RKO (cell line): ENCODE measurements at regions not wholly inside any gene's neighbourhood (a gene's known extent, or its start where the extent isn't known, plus 50 kb on each side); places are given as distances from the start of the nearest gene placed in this dataset.

Experiments used
- DNase-seq: peaks from one replicate; pipeline ENCODE4 v3.0.0-alpha.2; 2016; ENCODE audit warnings: low spot score

DNA sequence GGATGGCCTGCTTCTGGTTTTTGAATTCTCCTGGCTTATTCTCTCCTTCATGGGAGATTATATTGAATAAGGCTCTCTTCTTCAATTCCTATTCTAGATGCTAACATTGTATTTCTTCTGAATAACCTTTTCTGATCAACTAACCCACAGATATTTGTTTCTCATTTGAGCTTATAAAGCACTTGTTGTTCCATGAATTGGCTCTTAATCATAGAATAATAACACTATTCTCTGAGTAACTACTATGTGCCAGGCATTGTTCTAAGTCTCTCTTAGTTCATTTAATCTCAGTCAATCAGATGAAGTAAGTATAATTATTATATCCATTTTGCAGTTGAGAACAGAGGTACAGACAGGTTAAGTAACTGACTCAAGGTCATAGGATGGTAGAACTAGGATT is 136.3 kb upstream of the MLIP start:
- no peak for DNase-seq

DNA sequence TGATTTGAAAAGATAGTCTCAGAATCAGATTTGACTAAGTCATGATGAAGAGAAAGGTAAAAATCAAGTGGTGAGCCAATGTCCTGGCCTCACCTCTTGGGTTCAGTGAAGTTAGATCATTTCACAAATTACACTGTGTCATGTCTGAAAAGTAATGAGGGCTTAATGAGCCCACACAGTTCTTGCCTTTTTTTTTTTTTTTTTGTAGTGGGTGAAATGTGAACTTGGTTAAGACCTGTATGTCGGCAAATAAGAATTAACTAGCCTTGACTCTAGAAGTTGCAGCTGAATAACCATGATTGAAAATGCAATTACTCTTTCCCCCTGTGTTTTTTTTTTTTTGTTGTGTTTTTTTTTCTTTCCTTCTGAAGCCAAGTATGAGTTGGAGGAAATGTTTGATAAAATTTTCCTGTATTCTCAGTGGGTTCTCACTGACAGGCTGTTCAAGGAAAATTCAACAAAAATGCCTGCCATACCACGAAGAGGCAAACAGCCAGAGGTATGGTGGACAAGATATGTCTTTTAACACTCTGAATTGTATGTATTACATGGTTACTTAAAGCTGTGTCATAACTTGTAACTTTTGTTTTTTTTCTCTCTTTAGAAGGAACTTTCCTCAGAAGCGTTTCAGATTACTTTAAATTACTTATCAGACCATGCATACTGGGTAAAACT is 135.2 kb upstream of the MLIP start:
- DNase-seq: no peak

DNA sequence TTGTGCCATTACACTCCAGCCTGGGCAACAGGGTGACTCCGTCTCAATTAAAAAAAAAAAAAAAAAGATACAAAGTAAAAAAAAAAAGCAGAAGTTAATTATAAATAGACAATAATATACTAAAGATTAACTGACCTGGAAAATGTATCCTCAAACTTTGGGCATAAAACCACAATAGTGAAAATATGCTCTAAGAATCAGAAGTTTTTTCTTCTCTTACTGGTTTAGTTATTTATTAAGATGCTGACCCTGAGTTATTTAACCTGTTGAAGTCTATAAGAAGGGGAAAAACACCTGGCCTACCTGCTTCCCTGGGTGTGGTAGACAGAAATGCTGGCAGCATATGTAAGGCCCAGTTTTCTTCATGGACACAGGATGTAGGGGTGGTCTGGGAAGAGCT is 133.7 kb upstream of the MLIP start:
- DNase-seq: no peak

DNA sequence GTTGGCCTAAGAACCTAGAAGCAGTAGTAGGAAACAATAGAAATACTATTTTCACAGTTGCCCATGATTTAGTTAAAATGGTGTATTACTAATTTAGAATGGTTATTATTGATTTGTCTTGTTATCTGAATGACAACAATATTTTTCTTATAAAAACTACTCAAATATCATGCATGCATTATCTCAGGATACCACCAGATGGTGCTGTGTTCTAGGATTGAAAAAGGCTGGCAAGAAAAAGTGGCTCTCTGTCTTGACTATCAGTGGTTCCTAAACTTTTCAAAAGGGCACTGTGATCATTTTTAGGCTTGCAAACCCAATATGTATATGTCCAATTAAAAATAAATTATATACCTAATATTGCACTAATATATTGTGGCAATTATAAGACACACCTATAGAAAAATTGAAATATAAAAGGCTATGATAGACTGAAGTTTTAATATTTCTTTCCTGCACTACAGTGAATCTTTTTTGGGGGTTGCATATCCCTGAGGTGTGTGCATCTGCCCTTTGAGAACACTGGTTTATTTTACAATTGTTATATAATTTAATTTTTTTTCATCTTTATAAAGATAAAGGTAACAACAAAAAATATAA is 131.7 kb upstream of the MLIP start:
- peak; percentile 56 for DNase-seq

DNA sequence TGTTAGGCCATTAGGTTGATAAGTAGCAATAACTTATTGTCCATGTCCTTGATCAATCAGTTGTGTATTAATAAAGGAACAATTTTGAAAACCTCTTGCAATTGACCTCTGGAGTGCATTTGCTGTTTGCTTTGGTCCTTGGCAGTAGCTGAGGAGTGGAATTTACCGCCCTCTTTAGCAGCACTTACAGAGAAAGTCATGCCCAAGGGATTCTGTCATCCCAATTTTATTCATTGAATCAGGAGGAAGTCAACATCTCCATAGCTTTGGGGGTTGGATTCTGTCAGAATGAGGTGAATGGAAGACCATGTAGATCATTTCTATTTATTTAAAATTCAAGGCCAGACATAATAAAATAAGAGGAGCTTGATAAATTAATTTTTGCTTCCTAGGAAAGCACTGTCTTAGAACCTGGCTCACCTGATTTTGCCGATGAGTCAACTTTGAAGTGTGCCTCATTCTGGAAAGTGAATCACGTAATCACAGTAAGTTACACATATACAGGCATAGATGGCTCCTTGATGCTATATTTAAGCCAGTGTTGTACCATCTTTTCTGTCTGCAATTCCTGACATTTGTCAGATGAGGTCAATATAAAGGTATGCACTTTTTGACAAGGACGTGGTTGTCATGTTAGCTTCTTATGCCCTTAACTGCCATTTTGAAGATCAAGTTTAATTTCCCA is 128.7 kb upstream of the MLIP start:
- DNase-seq: peak; percentile 21

DNA sequence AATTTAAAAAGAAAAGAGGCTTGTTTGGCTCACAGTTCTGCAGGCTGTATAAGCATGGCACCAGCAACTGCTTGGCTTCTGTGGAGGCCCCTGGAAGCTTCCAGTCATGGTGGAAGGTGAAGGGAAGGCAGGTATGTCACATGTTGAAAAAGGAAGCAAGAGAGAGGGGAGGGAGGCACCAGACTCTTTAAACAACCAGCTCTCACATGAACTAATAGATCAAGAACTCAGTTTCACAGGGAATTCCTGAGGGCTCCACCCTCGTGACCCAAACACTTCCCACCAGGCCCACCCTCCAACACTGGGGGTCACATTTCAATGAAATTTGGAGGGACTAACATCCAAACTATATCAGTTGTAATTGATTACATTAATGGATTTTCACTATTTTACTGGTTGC is 127.9 kb upstream of the MLIP start:
- no peak for DNase-seq

DNA sequence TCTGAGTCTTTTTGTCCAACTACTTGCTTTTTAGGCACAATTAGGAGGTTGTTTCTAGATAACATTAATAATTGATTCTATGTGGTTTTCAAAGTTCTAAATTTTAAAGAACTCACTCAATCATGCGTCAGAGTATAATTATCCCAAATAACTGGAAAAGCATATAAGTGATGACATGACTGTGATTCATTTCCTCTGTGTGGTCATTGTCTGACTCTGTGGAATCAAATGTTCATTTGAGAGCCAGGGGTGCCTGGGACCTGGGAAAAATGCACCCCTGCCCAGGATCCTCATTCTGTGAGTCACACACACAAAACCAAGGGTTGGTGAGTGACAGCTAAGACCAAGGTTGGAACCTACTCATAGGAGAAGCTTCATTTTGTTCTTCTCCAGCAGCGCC is 127.1 kb upstream of the MLIP start:
- DNase-seq: peak; percentile 86

DNA sequence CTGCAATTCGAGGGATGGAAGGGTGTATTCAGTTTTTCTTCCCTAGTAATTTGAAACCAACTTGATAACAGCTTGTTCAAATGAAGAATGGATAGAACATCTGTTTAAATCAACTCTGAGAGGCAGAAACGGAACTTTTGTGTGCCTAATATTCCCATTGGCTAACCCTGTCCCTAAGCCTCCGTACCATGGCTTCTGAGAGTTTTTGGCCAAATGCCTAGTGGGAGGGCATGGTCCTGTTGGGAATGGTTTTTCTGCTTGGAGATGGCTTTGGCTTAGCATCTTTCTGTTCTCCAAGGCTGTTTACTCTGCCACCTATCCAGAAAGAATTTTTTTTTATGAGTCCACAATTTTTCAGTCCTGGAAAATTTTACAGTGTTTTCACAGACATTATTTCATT is 126.7 kb upstream of the MLIP start:
- no peak for DNase-seq

DNA sequence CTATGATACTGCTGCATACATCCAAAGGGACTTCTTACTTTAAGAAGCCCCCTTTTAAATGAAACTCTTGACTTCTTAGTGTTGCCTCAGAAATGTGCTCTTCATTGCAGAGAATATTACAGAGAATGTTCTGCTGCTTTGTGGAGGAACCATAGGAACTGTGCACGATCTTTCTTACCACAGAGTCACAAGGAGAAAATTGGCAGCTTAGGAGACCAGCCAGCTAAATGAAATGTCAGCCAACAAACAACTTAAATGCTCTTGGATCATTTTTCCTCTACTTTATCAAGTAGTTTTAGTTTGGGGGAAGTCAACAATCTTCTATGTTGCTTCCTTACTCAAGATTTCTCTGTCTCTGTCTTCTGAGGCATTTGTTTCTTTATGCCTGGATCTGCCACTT is 125.9 kb upstream of the MLIP start:
- no peak for DNase-seq

DNA sequence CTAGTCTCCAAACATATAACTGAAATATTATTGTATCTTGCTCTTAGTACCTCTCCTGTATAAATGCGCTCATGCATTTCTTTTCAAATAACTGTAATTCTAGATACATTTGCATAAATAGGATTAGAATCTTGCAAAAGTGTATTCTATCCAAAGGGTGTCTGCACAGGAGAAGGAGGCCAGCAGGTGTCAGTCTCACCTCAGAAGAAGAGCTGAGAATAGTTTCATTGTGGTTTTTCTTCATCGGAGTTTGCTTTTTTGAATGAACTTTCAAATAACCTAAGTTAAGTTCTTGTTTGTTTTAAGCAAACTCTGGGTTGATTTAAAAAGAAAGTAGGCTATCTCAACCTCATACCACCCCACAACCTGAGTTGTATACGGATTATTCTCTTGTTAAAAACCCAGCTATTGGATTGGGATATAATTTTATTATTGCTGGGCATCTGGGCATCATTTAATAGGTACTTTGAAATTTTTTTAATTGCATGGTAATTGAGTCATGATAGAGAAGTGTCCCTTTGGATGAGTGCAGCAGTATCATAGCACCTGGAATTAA is 125.0 kb upstream of the MLIP start:
- DNase-seq: peak; percentile 49

DNA sequence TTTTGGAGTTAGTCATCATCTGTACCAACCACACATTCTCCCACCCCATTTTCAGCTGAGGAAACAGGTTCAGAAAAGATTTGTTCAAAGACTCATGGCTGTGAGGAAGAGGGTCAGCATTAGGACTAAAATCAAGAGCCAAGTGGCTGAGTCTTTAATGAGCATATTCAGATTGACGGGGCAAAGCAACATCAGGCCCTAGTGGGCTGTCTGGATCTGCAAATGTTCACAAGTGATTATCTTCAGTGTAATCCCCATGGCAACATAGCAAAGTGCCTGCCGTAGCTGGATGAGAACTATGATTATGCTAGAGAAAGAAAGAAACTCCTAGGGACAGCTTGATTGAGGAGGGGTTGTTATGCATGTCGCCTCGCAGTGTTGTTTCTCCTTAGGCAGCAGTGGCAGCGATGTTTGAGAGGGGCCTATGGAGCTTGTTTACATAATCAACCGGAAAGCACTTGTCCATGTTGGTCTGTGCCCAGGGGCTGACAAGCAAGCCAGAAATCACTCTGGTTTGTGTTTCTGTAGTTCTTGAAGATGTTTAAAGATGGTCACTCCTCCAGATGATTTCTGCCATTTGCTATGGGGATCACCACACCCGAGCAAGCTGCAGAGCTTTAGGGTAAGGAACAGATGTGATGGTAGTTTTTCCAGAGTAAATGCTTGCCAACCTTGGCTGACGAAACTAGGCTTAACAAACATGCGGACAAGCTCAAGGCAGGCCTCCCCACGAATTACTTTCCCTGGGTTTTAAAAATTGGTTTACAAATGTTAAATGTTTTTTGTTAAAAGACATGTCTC is 124.3 kb upstream of the MLIP start:
- no peak for DNase-seq

DNA sequence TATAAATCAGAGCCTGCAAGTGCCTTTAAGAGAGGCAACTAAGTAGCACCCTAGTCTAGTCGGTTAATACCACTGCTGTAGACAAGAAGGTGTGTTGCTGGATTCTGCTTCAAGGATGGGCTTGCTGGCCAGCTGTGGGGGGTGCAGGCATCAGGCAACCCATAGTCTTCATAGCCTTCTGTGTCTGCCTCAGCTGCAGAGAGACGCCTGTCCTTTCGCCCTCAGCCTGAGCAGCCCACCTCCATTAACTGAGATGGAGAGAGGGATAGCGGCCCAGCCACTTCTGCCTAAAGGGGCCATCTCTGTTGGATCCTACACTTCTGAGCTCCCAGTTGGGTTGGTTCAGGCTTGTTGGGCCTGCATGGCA is 123.7 kb upstream of the MLIP start:
- no peak for DNase-seq

DNA sequence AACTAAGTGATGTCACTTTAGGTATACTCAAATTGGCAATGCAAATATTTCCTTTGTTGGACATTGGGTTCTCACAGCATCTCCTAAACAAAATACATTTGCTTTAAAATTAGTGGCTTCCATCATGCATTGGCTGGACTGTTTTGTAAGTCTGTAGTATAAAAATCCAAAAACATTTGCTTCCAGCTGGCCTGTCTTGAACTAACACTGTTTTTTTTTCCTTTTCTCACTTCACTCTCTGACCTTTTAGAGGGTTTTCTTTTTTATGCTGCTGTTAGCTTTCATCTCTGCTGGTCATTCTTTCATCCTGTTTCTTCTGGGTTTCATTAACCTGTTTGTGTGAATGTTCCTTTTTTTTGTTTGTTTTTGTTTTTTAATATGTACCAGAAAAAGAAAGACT is 121.7 kb upstream of the MLIP start:
- DNase-seq: no peak

DNA sequence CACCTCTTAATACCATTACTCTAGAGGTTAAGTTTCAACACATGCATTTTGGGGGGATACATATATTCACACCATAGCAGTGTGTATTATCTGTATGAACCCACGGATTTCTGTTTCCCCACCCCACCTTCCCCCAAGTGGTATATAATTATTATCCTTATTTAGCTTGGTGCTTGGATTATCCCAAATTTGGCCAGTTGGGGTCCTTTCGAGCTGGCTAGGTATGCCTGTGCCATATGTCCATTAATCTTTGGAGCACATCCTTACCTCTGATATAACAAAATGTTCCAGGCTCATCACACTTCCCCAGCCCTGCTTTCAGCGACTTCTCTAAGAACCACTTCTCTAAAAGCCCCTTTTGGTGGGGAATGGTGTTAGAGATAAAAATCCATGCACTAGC is 118.7 kb upstream of the MLIP start:
- no peak for DNase-seq

DNA sequence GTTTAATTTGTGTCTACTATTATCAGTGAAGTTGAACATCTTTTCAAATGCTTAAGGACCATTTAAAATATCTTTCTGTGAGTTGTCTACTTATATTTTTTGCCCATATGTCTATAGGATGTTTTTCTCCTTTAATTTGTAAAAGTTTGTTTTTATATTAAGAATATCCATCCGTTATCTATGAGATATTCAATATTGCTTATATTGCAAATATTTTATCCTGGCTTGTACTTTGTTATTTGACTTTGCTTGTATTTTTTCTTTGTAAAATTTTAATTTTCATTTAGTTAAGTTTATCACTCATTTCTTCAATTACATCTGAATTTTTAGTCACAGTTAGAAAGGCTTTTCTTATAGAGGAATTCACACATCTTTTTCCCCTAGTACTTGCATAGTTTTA is 117.0 kb upstream of the MLIP start:
- DNase-seq: no peak

DNA sequence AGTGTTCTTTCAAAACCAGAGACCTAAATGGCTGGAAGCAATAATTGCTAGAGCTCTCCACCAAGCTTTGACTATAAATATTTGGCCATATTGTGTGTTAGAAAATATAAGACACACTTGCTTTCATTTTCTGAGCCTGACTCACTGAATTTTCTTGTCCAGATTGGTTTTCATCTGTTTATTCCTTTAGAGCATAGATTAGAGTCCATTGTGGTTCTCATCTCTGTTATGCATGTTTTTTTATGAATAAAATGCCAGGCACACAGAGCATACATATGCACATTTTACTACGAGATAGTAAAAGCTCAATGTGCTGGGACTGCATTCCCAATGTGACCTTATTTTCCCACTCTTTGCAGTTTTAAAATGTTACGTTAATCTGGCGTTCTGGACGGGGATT is 115.3 kb upstream of the MLIP start:
- no peak for DNase-seq

DNA sequence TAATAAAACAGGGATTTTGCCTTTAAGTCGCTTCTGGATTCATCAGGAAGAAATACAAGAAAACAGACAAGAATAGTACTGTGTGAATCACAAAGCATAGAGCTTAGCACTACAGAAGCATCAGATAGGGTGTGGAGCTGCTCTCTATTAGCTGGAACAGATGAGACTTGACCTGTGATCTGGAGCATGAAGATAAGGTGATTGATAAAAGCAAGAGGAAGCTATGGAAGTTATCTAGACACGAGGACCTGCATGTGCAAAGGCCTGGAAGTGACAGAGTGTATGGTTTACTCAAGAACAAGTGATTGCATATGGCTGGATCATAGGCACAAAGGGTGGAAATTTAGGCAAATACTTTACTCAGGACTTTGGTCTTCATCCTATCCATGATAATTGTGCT is 112.9 kb upstream of the MLIP start:
- DNase-seq: no peak

DNA sequence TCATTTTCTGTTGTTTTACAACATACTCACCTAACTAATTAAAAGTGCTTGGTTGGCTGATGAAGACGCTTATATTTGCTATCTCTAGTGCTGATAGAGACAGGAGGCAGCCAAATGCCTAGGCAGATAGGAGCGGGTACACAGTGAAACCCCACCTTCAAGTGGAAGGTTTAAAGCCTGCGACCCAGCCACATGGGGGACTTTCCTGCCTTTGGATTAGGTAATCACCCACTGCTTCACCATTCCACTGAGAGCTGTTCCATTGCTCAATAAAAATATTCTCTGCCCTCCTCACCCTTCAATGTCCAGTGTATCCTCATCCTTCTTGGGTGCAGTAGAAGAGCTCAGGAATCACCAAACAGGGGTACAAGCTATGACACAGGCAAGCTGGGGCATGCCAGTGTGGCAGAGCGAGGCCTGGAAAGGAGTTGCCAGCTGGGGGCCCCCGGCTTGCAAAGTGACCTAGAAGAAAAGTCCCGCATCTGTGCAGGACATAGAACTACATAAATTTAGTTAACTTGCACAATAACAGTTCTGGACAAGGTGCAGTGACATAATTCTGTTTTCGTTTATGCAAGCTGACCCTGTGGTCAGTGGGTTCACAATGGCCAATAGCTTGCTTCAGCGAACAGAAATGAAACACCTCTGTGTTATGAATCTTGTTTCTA is 112.0 kb upstream of the MLIP start:
- no peak for DNase-seq

DNA sequence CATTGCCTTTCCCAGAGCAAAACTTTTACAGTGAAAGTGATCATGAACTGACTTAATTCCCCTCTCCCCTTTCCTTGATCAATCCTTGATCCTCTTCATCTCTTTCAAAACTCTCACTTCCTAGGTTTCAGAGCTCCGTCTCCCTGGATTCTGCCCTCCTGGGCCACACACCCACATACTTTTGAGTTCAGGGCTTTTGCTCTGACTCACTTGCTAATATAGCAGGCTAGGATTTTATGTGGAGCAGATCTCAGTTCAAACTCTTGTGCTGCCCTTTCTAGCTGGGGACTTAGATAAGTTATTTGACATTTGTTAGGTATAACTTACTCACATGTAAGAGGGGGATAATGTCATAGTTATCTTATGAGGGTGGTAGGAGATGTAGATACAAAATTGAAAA is 109.1 kb upstream of the MLIP start:
- no peak for DNase-seq

DNA sequence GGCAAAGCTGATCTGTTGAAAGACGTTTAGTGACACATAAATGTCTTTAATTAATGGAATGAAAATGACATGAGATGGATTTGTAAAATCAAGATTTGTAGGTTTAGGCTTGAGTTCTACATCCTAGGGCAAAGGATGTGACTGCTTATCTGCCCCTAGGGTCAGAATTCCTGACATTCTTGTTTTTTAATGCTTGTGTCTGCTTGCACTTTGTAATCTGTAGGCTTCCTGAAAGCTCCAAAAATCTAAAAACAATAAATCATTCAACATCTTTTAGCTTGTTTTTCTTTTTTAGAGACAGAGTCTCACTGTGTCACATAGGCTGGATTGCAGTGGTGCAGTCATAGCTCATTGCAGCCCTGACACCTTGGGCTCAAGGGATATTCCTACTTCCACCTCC is 107.9 kb upstream of the MLIP start:
- no peak for DNase-seq

DNA sequence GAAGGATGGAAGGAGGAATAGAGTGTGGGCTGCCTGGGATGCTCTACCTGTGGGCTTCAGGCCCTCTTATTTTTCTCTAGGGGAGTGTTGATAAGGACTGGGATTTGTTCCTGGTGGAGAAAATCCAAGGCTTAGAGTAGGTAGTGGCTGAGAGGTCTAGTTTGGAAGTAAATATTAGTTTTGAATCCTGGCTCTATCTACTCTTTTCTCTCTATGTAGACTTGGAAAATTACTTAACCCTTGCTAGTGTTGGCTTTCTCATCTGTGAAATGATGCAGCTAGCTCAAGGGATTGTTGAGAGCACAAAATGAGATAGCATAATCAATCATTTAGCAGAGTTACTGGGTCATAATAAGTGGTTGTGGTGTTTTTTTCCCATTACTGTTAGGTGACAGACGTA is 102.7 kb upstream of the MLIP start:
- no peak for DNase-seq

DNA sequence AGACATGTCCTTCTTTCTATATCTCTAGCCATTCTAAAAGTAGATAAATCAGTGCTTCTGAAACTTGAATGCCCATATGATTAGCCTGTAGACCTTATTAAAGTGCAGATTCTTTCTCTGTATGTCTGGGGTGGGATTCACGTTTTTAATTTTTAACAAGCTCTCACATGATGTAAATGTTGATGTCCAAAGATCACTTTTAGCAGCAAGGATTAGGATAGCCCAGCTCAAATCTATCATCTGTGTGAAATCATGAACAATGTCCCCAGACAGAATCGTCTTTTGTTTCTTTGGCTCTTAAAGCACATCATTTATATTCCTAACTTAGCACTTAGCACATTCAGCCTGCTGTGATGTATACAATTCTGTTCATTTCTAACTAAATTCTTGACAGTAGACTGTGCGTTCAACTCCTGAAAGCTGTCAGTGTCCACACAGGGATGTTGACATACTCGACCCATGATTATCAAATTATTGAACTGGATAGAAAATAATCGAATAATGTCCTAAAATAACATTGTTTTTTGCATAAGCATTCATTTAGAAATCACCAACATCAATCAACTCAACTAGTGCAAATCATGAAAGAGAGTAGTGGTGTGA is 102.1 kb upstream of the MLIP start:
- no peak for DNase-seq
